SK-N-SH treated with all-trans-retinoic acid at 6 μM for 48 hours (cell line): ENCODE measurements at regions not wholly inside any gene's neighbourhood (a gene's known extent, or its start where the extent isn't known, plus 50 kb on each side); places are given as distances from the start of the nearest gene placed in this dataset.

Source experiments
- ATAC-seq: fragments of 200-7000 bp; cut with Tn5 transposase; 3 replicates; pipeline ENCODE4 v1.9.1; 2020; ENCODE audit warnings: mild to moderate bottlenecking, moderate library complexity
- ARNTL ChIP-seq: fragments of 450-650 bp; formaldehyde crosslinking; IDR thresholded peaks from 2 replicates; pipeline ENCODE4 v1.5.0; 2020; ENCODE audit warnings: low read depth, mild to moderate bottlenecking, moderate library complexity, borderline replicate concordance
- ISL1 ChIP-seq: fragments of 250-450 bp; sonication (Bioruptor Pico); IDR thresholded peaks from 2 replicates; pipeline ENCODE4 v2.1.2; 2022; ENCODE audit warnings: mild to moderate bottlenecking, moderate library complexity
- POU6F1 ChIP-seq: fragments of 250-450 bp; sonication (Bioruptor Pico); IDR thresholded peaks from 2 replicates; pipeline ENCODE4 v1.8.0; 2021; ENCODE audit warnings: low read depth, mild to moderate bottlenecking, moderate library complexity, borderline replicate concordance
- PPARA ChIP-seq: fragments of 250-450 bp; sonication (Bioruptor Pico); IDR thresholded peaks from 2 replicates; pipeline ENCODE4 v1.5.0; 2020; ENCODE audit warnings: mild to moderate bottlenecking, borderline replicate concordance
- RARB ChIP-seq: fragments of 250-450 bp; sonication (Bioruptor Pico); IDR thresholded peaks from 2 replicates; pipeline ENCODE4 v1.8.0; 2021; ENCODE audit warnings: mild to moderate bottlenecking, moderate library complexity
- SNAI2 ChIP-seq: fragments of 250-450 bp; sonication (Bioruptor Pico); IDR thresholded peaks from 2 replicates; pipeline ENCODE4 v1.5.0; 2020; ENCODE audit warnings: mild to moderate bottlenecking, moderate library complexity
- TCF4 ChIP-seq: fragments of 250-450 bp; sonication (Bioruptor Pico); IDR thresholded peaks from 2 replicates; pipeline ENCODE4 v1.8.0; 2021; ENCODE audit warnings: mild to moderate bottlenecking, moderate library complexity, borderline replicate concordance
- ZC3H10 ChIP-seq: fragments of 250-450 bp; sonication (Bioruptor Pico); IDR thresholded peaks from 2 replicates; pipeline ENCODE4 v1.5.1; 2021; ENCODE audit warnings: mild to moderate bottlenecking, moderate library complexity
- ZFP30 ChIP-seq: fragments of 450-650 bp; formaldehyde crosslinking; IDR thresholded peaks from 2 replicates; pipeline ENCODE4 v1.5.0; 2022; ENCODE audit warnings: mild to moderate bottlenecking, moderate library complexity
- ZNF565 ChIP-seq: fragments of 450-650 bp; formaldehyde crosslinking; conservative IDR thresholded peaks from 2 replicates; pipeline ENCODE4 v1.5.0; 2020; ENCODE audit warnings: low read depth, mild to moderate bottlenecking, moderate library complexity
- ZNF70 ChIP-seq: fragments of 450-650 bp; formaldehyde crosslinking; IDR thresholded peaks from 2 replicates; pipeline ENCODE4 v1.5.0; 2020; ENCODE audit warnings: mild to moderate bottlenecking, moderate library complexity
- ZNF8 ChIP-seq: fragments of 450-650 bp; formaldehyde crosslinking; IDR thresholded peaks from 2 replicates; pipeline ENCODE4 v1.5.0; 2020; ENCODE audit warnings: mild to moderate bottlenecking, moderate library complexity
- TF ChIP-seq, protein P1 (sequence below): fragments of 250-450 bp; sonication (Bioruptor Pico); IDR thresholded peaks from 2 replicates; pipeline ENCODE4 v1.8.0; 2020; ENCODE audit warnings: mild to moderate bottlenecking, moderate library complexity, borderline replicate concordance
- TF ChIP-seq, protein P2 (sequence below): fragments of 250-450 bp; sonication (Bioruptor Pico); IDR thresholded peaks from 2 replicates; pipeline ENCODE4 v1.5.0; 2020; ENCODE audit warnings: mild to moderate bottlenecking, moderate library complexity
- TF ChIP-seq, protein P3 (sequence below): fragments of 250-450 bp; sonication (Bioruptor Pico); IDR thresholded peaks from 2 replicates; pipeline ENCODE4 v1.5.1; 2020; ENCODE audit warnings: low read depth, mild to moderate bottlenecking, moderate library complexity

GRCh38 chr17:79515110-79515509 is 95.7 kb downstream of the RBFOX3 start (continued):
- TF ChIP-seq, protein P1, sequence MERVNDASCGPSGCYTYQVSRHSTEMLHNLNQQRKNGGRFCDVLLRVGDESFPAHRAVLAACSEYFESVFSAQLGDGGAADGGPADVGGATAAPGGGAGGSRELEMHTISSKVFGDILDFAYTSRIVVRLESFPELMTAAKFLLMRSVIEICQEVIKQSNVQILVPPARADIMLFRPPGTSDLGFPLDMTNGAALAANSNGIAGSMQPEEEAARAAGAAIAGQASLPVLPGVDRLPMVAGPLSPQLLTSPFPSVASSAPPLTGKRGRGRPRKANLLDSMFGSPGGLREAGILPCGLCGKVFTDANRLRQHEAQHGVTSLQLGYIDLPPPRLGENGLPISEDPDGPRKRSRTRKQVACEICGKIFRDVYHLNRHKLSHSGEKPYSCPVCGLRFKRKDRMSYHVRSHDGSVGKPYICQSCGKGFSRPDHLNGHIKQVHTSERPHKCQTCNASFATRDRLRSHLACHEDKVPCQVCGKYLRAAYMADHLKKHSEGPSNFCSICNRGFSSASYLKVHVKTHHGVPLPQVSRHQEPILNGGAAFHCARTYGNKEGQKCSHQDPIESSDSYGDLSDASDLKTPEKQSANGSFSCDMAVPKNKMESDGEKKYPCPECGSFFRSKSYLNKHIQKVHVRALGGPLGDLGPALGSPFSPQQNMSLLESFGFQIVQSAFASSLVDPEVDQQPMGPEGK (CRISPR knock-in tag): no peak
- TF ChIP-seq PPARA (CRISPR knock-in tag): no peak
- TF ChIP-seq TCF4 (CRISPR knock-in tag): no peak
- no peak for TF ChIP-seq ISL1 (CRISPR knock-in tag)
- TF ChIP-seq SNAI2 (CRISPR knock-in tag): no peak
- TF ChIP-seq, protein P2, sequence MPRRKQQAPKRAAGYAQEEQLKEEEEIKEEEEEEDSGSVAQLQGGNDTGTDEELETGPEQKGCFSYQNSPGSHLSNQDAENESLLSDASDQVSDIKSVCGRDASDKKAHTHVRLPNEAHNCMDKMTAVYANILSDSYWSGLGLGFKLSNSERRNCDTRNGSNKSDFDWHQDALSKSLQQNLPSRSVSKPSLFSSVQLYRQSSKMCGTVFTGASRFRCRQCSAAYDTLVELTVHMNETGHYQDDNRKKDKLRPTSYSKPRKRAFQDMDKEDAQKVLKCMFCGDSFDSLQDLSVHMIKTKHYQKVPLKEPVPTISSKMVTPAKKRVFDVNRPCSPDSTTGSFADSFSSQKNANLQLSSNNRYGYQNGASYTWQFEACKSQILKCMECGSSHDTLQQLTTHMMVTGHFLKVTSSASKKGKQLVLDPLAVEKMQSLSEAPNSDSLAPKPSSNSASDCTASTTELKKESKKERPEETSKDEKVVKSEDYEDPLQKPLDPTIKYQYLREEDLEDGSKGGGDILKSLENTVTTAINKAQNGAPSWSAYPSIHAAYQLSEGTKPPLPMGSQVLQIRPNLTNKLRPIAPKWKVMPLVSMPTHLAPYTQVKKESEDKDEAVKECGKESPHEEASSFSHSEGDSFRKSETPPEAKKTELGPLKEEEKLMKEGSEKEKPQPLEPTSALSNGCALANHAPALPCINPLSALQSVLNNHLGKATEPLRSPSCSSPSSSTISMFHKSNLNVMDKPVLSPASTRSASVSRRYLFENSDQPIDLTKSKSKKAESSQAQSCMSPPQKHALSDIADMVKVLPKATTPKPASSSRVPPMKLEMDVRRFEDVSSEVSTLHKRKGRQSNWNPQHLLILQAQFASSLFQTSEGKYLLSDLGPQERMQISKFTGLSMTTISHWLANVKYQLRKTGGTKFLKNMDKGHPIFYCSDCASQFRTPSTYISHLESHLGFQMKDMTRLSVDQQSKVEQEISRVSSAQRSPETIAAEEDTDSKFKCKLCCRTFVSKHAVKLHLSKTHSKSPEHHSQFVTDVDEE (CRISPR knock-in tag): no peak
- TF ChIP-seq RARB (CRISPR knock-in tag): no peak
- TF ChIP-seq, protein P3, sequence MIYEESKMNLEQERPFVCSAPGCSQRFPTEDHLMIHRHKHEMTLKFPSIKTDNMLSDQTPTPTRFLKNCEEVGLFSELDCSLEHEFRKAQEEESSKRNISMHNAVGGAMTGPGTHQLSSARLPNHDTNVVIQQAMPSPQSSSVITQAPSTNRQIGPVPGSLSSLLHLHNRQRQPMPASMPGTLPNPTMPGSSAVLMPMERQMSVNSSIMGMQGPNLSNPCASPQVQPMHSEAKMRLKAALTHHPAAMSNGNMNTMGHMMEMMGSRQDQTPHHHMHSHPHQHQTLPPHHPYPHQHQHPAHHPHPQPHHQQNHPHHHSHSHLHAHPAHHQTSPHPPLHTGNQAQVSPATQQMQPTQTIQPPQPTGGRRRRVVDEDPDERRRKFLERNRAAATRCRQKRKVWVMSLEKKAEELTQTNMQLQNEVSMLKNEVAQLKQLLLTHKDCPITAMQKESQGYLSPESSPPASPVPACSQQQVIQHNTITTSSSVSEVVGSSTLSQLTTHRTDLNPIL: no peak

DNA sequence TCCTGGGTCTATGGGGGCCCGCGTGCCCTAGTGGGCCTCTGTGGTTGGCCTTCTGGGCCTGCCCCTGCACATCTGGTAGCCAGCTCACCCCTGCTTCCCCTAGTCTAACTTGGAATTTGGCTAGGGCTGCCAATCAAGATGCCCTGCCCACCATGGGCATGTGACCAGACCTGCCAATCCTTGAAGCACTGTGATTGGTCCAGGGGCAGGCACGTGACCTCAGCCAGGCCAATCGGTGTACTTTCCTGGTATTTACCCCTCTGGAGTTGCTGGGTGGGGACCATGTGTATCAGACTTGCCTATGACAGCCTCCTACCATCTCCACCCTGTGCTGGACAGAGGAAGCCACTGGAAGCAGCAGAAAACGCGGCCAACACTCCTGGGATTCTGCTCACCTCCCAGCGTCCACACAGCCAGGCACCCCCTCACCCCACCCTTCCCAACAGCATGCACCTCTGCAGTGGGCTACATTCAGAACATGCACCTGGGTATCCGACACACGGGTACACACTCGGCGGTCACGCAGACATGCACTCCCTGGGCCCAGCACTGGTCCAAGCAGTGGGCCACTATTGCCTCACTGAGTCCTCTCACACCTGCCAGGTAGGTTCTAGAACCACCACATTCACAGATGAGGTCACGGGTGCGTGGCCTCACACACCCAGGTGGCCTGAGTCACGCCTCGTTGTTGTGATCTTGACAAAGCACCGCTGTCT is 96.9 kb downstream of the RBFOX3 start:
- no peak for TF ChIP-seq ZC3H10
- TF ChIP-seq, protein P3: no peak
- TF ChIP-seq POU6F1 (CRISPR knock-in tag): no peak
- TF ChIP-seq ZNF565: no peak
- TF ChIP-seq PPARA (CRISPR knock-in tag): no peak
- TF ChIP-seq, protein P2 (CRISPR knock-in tag): no peak
- TF ChIP-seq, all 23 proteins: peak for 0
- ATAC-seq: no peak

DNA sequence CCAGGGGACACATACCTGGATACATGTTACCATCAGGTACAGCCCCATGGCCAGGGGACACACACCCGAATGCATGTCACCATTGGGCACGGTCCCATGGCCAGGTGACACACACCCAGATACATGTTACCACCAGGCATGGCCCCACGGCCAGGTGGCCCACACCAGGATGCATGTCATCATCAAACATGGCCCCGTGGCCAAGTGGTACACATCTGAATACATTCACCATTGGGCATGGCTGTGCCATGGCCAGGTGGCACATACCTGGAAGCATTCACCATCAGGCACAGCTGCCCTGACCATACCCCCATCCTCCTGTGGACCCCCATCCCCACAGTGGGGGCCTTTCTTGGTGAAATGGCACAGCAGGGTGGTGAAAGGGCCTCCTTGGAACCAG is 97.6 kb downstream of the RBFOX3 start:
- no peak for ATAC-seq
- TF ChIP-seq ZFP30 (CRISPR knock-in tag) (no peak), SNAI2 (CRISPR knock-in tag) (no peak), ZC3H10 (no peak), RARB (CRISPR knock-in tag) (no peak), POU6F1 (CRISPR knock-in tag) (no peak), ARNTL (no peak), ZNF70 (CRISPR knock-in tag) (no peak), ZNF8 (CRISPR knock-in tag) (no peak)
- TF ChIP-seq, protein P3: no peak
- TF ChIP-seq, protein P2 (CRISPR knock-in tag): no peak
- TF ChIP-seq, all 23 proteins: peak for 0
